Stimulated activated CD4-positive, alpha-beta T cell treated with anti-CD3 and anti-CD28 coated beads, TNF-alpha, amount 100 ng/mL, for 24 hours (primary cell): ENCODE measurements at regions not wholly inside any gene's neighbourhood (a gene's known extent, or its start where the extent isn't known, plus 50 kb on each side); places are given as distances from the start of the nearest gene placed in this dataset.
A peak's percentile ranks its signal among the peaks of the same experiment; 100 is the strongest.
"Not testable (repeated sequence)": the region's sequence is repeated elsewhere in the genome, so short reads cannot be mapped to it uniquely, and the experiment has no call there.

Source experiments
- DNase-seq, 3 experiments: peaks; one replicate each; pipeline ENCODE4 v3.0.0-alpha.2; 2020; ENCODE audit warnings: low read depth in 3 of 3

DNA sequence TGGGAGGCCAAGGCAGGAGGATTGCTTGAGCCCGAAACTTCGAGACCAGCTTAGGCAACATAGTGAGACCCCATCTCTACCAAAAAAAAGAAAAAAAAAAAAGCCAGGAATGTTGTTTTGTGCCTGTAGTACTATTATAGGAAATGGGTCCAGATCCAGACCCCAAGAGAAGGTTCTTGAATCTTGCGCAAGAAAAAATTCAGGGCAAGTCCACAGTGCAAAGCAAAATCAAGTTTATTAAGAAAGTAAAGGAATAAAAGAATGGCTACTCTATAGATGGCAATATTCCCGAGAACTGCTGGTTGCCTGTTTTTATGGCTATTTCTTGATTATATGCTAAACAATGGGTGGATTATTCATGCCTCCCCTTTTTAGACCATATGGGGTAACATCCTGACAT lies 51.2 kb upstream of the RDX start:
- DNase-seq: no peak

DNA sequence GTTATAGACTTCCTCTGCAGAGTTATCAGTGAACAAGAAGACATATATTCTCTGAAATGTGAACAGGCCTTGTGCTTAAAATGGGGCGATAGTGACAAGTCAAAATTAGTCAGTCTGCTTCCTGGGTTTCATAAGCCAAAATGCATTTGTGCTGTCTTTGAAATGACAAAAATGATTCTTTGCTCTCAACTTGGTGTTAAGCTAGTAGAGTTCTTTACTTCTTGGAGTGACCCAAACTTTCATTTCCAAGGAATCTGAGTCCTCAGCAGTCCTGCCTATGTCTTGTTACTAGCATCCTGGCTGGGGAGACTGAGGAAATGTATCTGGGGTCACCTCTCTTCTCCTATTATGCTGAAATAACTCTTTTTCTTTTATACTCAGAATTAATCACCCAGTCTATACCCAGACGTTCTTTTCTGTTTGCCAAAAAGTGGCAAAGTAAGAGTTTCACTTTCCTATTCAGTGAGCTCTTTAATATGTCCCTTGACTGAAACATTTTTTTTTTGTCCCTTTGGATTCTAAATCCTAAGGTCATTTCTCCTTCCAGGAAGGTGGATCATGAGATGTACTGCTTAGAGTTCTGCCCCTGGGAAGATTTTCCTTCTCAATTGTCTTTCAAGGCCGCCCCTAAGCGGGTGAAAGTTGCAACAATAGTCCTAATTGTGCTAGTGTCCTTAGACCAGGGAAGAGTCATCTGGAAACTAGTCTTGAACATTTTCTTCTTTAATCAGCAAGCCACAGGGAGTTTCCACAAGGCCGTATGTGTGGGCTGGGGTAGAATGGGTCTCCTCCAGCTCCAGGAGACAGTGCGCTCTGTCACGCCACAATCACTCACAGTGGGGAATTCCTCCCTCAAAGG lies 53.0 kb upstream of the RDX start:
- DNase-seq: peak; percentile 53 to 76 (median 73)

DNA sequence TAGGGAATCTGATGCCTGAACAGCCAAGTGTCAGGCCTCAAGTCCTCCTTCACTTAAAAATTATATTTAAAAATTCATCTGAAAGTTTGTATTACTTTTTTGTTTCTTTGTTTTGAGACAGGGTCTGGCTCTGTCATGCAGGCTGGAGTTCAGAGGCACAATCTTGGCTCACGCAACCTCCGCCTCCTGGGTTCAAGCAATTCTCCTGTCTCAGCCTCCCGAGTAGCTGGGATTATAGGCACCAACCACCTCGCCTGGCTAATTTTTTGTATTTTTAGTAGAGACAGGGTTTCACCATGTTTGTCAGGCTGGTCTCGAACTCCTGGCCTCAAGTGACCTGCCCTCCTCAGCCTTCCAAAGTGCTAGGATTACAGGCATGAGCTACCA lies 53.6 kb upstream of the RDX start:
- not testable (repeated sequence) for DNase-seq

DNA sequence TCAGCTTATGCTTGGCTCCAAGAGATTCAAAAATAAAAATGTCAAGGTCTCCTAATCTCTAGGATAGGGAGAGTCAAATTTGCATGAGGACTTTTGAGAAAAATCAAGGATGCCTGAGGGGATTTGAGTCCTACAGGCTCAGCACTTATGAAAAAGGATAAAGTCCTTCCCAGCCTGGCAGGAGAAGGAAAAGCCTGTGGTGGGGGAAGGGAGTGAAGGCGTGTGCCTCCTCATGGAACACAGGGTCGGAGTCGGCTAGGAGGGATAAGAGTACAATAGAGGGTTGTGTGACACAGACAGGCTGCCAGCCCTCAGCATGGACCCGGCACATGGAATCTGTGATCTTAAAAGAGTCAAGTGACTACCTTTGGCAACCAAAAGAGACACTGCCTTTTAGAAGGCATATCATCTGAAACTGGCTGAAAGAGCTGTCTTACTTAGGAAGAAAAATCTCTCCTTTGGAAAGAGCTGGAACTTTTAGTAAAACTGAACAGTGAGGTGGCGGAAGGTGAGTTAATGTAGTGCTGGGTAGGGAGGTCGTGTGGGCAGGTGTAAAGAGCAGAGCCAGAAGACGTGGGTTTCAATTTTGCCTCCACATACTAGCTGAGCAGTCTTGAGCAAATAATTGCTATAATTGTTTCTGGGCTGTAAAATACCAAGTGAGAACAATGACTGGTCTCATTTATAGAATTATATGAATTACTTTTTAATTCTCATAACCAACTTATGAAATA lies 58.8 kb upstream of the RDX start:
- no peak for DNase-seq

DNA sequence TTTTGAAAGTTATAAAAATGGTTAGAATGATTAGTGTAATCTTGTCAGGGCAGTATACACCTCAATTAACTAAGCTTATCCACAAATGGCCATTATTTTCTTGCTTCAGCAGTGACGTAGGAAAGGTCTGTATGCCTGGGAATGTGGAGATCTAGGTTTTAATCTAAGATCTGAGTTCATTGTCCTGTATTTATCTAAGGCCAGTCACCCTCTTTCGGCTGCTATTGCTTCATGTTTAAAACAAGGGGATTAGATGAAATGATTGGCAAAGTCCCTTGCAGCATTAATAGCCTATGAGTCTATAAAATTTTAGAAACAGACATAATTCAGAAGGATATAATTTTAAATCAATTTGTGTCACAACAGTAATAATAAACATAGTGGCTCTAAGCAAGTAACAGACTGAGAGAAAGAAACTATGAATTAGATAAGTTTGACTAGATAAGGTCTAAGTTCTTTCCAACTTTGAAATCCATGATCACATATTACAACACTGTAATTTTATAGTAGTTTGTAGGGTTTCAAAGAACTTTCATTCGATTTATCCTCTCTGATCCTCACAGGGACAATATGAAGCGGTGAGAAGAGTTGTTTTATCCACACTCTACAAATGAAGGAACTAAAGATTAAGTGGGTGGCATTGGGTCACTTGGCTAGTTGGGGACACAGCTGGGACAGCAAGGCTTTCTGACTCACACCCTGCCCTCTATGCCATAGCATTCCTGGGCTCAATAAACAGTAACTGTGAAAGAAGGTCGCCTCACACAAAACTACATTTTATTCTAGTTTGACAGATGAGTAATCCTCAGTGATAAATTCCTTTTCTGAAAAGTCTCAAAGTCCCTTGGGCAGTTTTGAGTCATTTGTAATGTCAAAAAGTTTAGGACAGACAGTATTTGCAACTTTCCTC lies 60.6 kb upstream of the RDX start:
- no peak for DNase-seq

DNA sequence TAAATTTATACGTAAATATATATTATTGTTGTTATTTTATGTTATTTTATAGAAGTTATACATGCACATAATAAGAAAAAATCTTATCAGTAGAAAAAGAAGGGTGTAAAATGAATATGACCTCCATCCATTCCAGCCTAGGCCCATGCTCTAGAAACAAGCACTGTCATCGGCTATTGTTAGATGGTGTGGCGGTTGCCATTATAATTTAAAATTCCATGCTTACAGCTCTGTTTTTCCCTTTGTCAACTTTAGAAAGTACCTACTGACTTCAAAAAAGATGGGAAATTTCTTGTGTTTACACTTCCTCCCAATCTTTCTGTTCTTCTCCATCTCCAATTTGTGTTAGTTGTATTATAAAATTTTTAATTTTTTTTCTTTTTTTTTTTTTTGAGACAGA lies 61.9 kb upstream of the RDX start:
- no peak for DNase-seq

DNA sequence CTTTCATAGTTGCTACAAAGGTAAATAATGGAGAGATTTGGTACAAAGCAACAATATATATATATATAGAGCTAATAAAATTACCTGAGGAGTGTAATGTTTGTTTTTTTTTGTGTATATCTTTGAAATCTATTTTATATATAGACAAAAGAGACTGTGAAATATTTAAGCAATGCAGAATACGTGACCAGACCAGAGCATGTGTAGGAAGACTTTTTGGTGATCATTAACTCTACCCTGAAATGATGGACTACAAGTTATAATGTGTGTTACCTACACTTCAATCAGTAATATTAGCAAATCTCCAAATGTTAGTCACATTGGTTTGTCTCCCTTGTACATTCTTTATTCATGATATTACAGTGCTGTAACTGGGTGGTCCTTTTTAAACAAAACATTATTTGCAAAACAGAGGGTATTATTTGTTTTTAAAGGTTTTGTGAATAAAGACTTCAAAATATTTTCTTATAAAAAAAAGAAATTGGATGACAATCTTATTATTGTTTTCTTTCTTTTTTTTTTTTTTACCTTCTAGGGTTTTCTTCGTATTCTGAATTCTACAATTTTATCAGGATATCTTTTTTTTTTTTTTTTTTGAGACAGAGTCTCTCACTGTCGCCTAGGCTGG lies 64.5 kb upstream of the RDX start:
- not testable (repeated sequence) for DNase-seq

DNA sequence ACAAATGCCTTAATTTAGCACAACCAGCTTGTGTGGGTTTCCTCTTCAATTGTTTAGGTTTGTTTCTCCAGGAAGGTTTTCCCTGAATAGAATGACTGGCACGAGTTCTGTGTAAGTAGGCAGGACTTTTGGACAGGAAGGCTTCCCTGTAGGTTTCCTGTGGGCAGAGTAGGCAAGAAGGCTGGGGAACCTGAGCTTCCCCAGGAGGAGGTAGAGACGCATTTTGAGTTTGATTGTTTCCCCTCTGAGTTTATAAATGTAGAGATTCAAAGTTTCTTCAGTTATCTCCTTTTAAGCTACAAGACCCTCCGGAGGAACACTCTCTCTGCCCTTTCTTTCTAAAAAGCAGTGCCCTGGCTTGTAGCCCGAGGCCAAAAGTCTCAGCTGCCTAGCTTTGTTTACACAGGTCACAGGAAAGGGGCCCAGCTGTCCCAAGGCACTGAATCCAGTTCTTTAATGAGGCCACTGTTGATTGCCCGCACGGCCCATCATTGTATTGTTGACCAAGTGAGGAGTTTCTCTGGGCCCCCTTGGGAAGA lies 66.6 kb upstream of the RDX start:
- no peak for DNase-seq

DNA sequence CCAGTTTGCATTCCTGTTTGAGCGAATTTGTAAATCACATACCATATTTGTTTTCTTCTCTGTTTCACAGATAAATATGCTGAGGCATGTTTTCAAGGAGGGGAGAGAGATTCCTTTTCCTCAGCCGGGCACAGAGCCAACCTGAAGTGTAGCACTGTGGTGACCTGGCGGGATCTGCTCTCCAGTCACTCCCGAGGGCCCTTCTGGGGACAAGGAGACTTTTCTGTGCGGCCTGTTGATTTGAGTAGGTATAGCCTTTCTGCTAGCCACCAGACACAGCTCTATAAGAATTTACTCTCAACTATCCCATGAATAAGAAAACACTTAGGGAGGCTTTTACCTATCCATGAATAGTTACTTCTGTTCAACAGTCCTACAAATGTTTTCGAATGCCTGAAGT lies 63.5 kb upstream of the FDX1 start:
- DNase-seq: no peak

DNA sequence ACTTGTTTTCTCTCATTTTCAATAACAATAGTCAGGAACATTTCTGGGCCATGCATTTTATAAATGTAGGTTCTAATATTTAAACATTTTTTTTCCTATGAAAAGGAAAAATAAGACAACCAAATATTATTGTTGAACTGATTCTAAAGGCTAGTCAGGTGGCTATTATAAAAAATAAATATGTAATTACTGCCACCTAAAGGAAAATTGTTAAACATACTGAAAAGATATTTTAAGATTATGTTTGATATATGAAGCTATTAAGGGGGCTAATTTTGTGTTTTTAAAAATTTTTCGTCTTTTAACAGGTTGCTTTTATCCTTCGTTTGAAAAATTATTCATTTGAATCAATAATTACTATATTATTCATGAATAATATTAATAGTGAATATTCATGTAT lies 62.2 kb upstream of the FDX1 start:
- no peak for DNase-seq

DNA sequence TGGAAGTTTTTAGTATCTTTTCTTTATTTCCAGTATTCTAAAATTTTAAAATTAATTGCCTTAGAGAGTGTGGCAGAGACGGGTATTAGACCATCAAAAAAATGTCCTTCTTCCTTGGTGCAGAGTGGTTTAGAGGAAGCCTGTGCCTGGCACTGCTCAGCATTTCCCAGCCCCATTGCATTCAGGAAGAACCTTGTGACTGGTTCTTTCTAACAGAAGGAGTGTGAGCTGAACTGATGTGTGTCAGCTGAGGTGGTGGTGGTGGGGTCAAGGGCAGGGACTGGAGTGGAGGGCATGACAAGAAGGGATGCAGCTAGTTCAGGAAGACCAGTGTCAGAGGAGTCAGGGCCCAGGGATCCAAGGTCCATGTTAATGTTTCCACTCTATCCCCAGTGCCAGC lies 58.7 kb upstream of the FDX1 start:
- no peak for DNase-seq

DNA sequence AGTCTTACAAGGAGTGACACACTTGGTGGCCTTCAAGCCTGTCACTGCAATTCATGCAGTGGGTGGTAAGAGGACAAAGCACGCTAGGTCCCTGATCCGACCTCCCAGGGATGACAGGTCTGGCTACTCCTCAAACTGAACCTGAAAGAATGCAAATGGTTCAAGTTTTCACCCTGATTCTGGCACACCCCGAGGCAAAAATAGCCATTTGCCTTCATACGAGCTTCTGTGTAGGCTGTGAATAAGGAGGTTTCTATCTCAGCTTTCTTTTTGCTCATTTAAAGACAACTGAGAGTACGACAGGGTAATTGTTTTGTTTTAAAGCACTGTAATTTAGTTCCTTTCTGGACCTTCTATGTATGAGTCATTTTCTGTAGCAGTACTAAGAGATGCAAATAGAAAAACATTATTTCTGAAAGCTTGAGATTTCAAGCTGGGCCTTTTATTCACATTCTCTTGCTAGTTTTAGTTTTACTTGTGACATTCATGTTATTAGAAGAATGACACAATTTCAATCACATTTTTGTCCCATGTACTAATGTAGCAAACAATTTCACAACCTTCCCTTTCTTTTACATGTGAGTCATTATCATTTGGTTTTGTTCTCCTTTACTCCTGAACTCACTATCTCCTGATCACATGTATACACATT lies 56.6 kb upstream of the FDX1 start:
- peak in 1 of 3 experiments; percentile 5 for DNase-seq

DNA sequence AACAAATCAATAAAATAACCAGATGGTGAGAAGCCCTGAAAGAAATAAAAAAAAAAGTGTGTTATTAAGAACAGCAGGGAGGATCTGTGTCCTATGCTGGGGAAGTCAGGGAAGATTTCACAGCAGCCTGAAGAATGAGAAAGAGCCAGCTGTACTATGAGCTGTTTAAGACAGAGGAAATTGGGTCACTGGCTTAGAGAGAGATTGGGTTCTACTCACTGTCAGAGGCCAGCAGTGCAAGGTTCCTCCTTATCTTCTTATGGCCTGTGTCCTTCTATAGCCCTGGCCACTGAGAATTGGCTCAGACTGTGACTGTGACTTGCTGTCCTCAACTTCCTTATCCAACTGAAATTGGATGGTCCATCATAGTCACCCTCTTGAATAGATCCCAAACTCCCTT lies 54.8 kb upstream of the FDX1 start:
- no peak for DNase-seq

DNA sequence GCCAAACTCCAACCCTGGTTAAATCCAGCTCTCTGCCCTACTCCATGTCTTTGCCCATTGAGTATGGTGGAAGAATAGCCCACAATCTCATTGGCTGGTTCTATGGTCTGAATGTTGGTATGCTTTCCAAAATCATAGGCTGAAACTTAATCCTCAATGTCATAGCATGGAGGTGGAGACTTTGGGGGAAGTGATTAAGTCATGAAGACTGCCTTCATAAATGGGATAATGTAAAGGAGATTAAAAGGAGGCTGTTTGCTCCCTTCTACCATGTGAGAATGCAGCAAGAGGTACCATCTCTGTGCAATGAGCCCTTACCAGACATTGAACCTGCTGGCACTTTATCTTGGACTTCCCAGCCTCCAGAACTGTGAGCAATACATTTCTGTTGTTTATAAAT lies 54.4 kb upstream of the FDX1 start:
- DNase-seq: no peak

DNA sequence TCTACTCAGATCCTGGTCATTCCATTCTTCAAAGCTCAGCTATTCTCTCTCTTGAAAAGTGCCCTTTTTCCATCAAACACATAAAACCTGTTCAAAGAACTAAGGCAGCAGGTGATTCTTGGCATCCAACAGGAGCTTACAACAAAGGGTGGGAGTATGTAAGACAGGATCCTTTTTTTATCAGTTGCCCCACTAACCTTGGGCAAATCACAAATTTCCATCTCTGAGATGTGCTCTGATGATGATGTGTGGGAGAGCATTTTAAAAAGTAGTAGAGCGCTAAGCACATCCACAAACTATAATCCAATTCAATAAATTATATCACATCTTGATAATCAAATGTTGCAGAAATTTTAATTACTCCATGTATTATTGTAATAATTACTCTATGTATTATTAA lies 53.7 kb upstream of the FDX1 start:
- no peak for DNase-seq

DNA sequence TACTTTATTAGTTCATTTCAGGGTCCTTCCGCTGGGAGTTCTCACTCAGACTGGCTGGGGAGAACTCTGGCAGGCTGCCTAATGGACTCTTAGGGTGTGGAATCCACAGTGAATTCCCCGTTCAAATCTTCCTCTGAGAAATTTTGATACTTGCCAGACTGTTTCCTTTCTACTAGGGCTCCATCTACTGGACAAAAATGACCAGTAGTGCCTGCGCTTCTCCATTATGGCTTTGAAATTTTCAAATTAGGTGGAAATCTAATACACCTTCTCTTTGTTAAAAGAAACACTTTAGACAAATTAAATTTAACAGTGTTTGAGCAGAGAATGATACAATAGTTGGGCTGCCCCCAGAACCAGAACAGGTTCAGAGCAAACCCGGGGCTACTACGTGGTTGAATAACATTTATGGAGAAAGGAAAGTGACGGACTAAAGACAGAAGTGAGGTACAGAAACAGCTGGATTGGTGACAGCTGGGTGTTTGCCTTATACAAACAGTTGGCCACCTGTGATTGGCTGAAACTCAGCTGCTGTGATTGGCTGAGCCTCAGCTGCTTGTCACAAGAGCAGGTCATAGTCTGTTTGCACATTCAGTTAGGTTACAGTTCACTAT lies 52.9 kb upstream of the FDX1 start:
- no peak for DNase-seq

DNA sequence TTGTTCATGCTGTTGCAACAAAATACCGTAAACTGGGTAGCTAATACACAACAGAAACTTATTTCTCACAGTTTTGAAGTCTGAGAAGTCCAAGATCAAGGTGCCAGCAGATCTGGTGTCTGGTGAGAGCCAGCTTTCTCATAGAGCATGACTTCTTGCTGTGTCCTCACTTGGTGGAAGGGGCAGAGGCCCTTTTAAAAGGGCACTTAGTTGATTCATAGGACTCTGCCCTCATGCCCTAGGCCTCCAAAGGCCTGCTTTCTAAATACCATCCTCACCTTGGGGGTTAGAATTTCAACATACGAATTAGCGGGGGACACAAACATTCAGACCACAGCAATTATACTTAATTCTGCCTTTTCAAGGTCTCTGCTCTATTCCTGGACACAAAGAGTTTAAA lies 52.3 kb upstream of the FDX1 start:
- DNase-seq: no peak

DNA sequence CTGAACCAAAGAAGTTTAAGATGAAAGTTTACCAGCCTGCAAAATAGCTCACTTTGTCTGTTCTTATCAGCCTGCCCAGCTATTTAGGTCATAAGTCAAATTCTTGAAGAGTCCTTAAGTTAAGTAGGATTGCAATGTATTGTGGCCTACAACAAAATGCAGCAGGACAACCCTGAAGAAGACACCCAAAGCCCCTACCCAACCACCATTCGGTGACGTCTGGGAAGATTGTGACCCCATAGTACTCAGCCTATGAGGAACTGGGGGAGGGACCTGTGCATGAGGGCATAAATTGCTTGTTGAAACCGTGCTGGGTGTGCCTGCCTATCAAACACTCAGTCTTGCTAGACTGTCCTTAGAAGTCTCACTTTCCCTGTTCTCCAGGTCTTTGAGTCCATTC lies 50.5 kb upstream of the FDX1 start:
- no peak for DNase-seq

DNA sequence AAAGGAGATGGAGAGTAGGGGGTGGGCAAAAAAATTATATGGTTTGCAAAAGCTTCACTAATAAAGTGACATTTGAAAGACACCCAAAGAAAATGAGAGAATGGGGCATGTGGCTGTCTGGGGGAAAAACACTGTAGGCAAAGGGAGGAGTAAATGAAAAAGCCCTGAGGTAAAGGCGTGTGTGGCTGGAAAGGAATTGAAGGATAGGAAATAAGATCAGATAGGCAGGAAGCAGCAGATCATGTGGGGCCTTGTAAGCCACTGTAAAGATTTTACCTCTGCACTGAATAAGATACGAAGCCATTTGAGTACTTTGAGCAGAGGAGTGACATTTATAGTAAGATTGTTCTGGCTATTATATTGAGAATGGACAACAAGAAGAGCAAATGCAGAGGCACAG lies 49.8 kb upstream of the FDX1 start:
- no peak for DNase-seq
